WTC11 (cell line): ENCODE measurements at regions not wholly inside any gene's neighbourhood (a gene's known extent, or its start where the extent isn't known, plus 50 kb on each side); places are given as distances from the start of the nearest gene placed in this dataset.

Experiments
- ATAC-seq: fragments of 200-7000 bp; cut with Tn5 transposase; 2 replicates; pipeline ENCODE4 v1.10.0; 2021; ENCODE audit warnings: mild to moderate bottlenecking, moderate library complexity
- CTCF ChIA-PET: fragments of 300-600 bp; sonication (Branson Sonifier 250); formaldehyde crosslinking; loops from one replicate; lab custom pipeline; 2021; ENCODE audit warnings: antibody characterized with exemption; lab: Charles Lee
- POLR2A ChIA-PET: fragments of 350-600 bp; sonication (Branson Sonifier 250); formaldehyde crosslinking; loops from one replicate; lab custom pipeline; 2021; ENCODE audit warnings: antibody characterized with exemption; lab: Charles Lee
- DNase-seq: peaks from one replicate; pipeline ENCODE4 v3.0.0; 2021; ENCODE audit warnings: low spot score
- H3K27ac Mint-ChIP-seq: 2 replicates; pipeline ENCODE4 v1.8.0; 2021; ENCODE audit warnings: mixed read lengths
- H3K27me3 Mint-ChIP-seq: 2 replicates; pipeline ENCODE4 v1.8.0; 2021; ENCODE audit warnings: low read depth, mild to moderate bottlenecking, moderate library complexity, mixed read lengths
- H3K36me3 Mint-ChIP-seq: 2 replicates; pipeline ENCODE4 v1.8.0; 2021; ENCODE audit warnings: mixed read lengths
- H3K4me1 Mint-ChIP-seq: 2 replicates; pipeline ENCODE4 v1.8.0; 2022; ENCODE audit warnings: mixed read lengths
- H3K4me3 Mint-ChIP-seq: 2 replicates; pipeline ENCODE4 v1.8.0; 2021; ENCODE audit warnings: mild to moderate bottlenecking, moderate library complexity, mixed read lengths
- H3K9me3 Mint-ChIP-seq: 2 replicates; pipeline ENCODE4 v1.8.0; 2021; ENCODE audit warnings: mixed read lengths
- ATF1 ChIP-seq: sonication (generic); formaldehyde crosslinking; IDR thresholded peaks from 2 replicates; pipeline ENCODE4 v1.8.1; 2023; ENCODE audit warnings: mild to moderate bottlenecking, moderate library complexity, missing genetic modification reagents
- CREB1 ChIP-seq: sonication (generic); formaldehyde crosslinking; IDR thresholded peaks from 2 replicates; pipeline ENCODE4 v1.8.0; 2023; ENCODE audit warnings: mild to moderate bottlenecking, missing genetic modification reagents
- ELF4 ChIP-seq: sonication (generic); formaldehyde crosslinking; IDR thresholded peaks from 2 replicates; pipeline ENCODE4 v1.8.1; 2022; ENCODE audit warnings: low read depth, mild to moderate bottlenecking, moderate library complexity, missing genetic modification reagents
- ESRRA ChIP-seq: sonication (generic); formaldehyde crosslinking; IDR thresholded peaks from 2 replicates; pipeline ENCODE4 v1.8.1; 2022; ENCODE audit warnings: mild to moderate bottlenecking, missing genetic modification reagents, borderline replicate concordance
- ETV6 ChIP-seq: sonication (generic); formaldehyde crosslinking; IDR thresholded peaks from 2 replicates; pipeline ENCODE4 v1.8.1; 2022; ENCODE audit warnings: mild to moderate bottlenecking, missing genetic modification reagents
- FOXK1 ChIP-seq: sonication (generic); formaldehyde crosslinking; IDR thresholded peaks from 2 replicates; pipeline ENCODE4 v1.8.0; 2022; ENCODE audit warnings: mild to moderate bottlenecking, moderate library complexity, missing genetic modification reagents
- GTF2I ChIP-seq: fragments of 250-450 bp; sonication (Bioruptor Pico); conservative IDR thresholded peaks from 2 replicates; pipeline ENCODE4 v1.4.0; 2021; ENCODE audit warnings: mild to moderate bottlenecking
- JAZF1 ChIP-seq: fragments of 250-450 bp; sonication (Bioruptor Pico); IDR thresholded peaks from 2 replicates; pipeline ENCODE4 v1.9.0; 2021; ENCODE audit warnings: moderate library complexity, mild to moderate bottlenecking, inconsistent platforms
- NFYB ChIP-seq: sonication (generic); formaldehyde crosslinking; conservative IDR thresholded peaks from 2 replicates; pipeline ENCODE4 v1.8.0; 2022; ENCODE audit warnings: low read depth, missing genetic modification reagents
- PRRX2 ChIP-seq: fragments of 250-450 bp; sonication (Bioruptor Pico); IDR thresholded peaks from 2 replicates; pipeline ENCODE4 v1.8.0; 2021; ENCODE audit warnings: mild to moderate bottlenecking
- SMAD4 ChIP-seq: sonication (generic); formaldehyde crosslinking; IDR thresholded peaks from 2 replicates; pipeline ENCODE4 v1.8.0; 2022; ENCODE audit warnings: mild to moderate bottlenecking, missing genetic modification reagents
- SP1 ChIP-seq: sonication (generic); formaldehyde crosslinking; conservative IDR thresholded peaks from 2 replicates; pipeline ENCODE4 v1.8.1; 2022; ENCODE audit warnings: missing genetic modification reagents
- TEAD1 ChIP-seq: sonication (generic); formaldehyde crosslinking; IDR thresholded peaks from 2 replicates; pipeline ENCODE4 v1.8.0; 2022; ENCODE audit warnings: mild to moderate bottlenecking, missing genetic modification reagents
- ZNF121 ChIP-seq: sonication (generic); formaldehyde crosslinking; IDR thresholded peaks from 2 replicates; pipeline ENCODE4 v1.8.0; 2023; ENCODE audit warnings: missing genetic modification reagents
- ZNF138 ChIP-seq: sonication (generic); formaldehyde crosslinking; conservative IDR thresholded peaks from 2 replicates; pipeline ENCODE4 v1.8.1; 2022; ENCODE audit warnings: mild to moderate bottlenecking, moderate library complexity, missing genetic modification reagents
- TF ChIP-seq, protein P1 (sequence below): sonication (generic); formaldehyde crosslinking; IDR thresholded peaks from 2 replicates; pipeline ENCODE4 v1.8.0; 2022; ENCODE audit warnings: mild to moderate bottlenecking, missing genetic modification reagents
- TF ChIP-seq, protein P2 (sequence below): sonication (generic); formaldehyde crosslinking; conservative IDR thresholded peaks from 2 replicates; pipeline ENCODE4 v1.8.1; 2023; ENCODE audit warnings: mild to moderate bottlenecking, low read depth, missing genetic modification reagents, moderate library complexity
- TF ChIP-seq, protein P3 (sequence below): sonication (generic); formaldehyde crosslinking; IDR thresholded peaks from 2 replicates; pipeline ENCODE4 v1.8.1; 2023; ENCODE audit warnings: mild to moderate bottlenecking, missing genetic modification reagents, moderate library complexity
- TF ChIP-seq, protein P4 (sequence below): sonication (generic); formaldehyde crosslinking; IDR thresholded peaks from 2 replicates; pipeline ENCODE4 v1.8.1; 2023; ENCODE audit warnings: mild to moderate bottlenecking, missing genetic modification reagents, borderline replicate concordance

DNA sequence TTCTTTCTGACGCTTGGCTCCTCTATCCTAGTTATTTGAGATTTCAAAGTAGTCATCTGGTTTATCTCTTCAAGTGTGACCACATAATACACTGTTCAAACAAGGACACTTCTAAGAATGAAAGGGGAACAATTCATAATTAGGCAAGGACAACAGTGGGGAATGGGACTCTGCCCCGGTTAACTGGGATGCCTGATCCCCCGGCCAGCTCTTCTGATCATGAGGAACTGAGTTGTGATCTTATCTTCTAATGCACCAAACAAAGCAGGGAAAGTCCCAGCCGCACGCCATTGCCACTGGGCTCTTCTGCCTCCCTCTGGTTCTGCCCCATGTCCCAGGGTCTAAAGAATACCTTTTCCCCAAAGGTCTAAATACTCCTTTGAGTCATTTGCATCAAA is 158.2 kb upstream of the IRF2BP2 start:
- POLR2A ChIA-PET: no interaction called here
- peaks cover 3% of the 10 kb centered on the region; the same call in 1 of the 2 replicates for H3K36me3 Mint-ChIP-seq
- no peak overlapping the region for H3K27ac Mint-ChIP-seq
- no peak overlapping the region for H3K4me3 Mint-ChIP-seq
- TF ChIP-seq SMAD4 (no peak), SP1 (CRISPR knock-in tag) (no peak), TEAD1 (CRISPR knock-in tag) (no peak), CREB1 (CRISPR knock-in tag) (no peak), ZNF138 (CRISPR knock-in tag) (no peak), ESRRA (CRISPR knock-in tag) (no peak)
- TF ChIP-seq, protein P1, sequence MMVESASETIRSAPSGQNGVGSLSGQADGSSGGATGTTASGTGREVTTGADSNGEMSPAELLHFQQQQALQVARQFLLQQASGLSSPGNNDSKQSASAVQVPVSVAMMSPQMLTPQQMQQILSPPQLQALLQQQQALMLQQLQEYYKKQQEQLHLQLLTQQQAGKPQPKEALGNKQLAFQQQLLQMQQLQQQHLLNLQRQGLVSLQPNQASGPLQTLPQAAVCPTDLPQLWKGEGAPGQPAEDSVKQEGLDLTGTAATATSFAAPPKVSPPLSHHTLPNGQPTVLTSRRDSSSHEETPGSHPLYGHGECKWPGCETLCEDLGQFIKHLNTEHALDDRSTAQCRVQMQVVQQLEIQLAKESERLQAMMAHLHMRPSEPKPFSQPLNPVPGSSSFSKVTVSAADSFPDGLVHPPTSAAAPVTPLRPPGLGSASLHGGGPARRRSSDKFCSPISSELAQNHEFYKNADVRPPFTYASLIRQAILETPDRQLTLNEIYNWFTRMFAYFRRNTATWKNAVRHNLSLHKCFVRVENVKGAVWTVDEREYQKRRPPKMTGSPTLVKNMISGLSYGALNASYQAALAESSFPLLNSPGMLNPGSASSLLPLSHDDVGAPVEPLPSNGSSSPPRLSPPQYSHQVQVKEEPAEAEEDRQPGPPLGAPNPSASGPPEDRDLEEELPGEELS (CRISPR knock-in tag): no peak
- TF ChIP-seq, all 79 proteins: peak for 0
- Mint-ChIP-seq H3K9me3 (no peaks in the 10 kb centered on the region), H3K4me1 (peaks cover 41% of the 10 kb centered on the region), H3K27me3 (no peaks in the 10 kb centered on the region; the same call in 1 of the 2 replicates)
- ATAC-seq (no peak), DNase-seq (no peak)
- CTCF ChIA-PET: no interaction called here

DNA sequence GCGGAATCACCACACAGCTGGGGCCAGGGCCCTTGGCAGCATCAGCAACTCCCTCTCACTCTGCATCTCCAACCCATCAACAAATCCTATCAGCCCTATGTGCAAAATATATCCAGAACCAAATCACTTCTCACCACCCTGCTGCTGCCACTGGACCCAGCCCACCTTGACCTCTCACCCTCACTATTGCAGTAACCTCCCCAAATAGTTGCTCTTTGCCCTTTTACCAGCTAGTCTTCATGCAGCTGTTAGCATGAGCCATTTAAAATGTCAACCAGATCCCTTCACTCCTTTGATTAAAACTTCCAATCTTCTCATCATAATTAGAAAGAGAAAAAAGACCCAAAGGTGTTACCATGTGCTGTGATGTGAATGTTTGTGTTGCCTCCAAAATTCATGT is 155.7 kb upstream of the IRF2BP2 start:
- CTCF ChIA-PET: interaction anchor here (0.7 kb wide), 1 partner anchor 10 kb away, joined by 4 read pairs; no protein-coding TSS in a partner anchor
- DNase-seq (no peak), ATAC-seq (no peak)
- POLR2A ChIA-PET: no interaction called here
- TF ChIP-seq, protein P2, sequence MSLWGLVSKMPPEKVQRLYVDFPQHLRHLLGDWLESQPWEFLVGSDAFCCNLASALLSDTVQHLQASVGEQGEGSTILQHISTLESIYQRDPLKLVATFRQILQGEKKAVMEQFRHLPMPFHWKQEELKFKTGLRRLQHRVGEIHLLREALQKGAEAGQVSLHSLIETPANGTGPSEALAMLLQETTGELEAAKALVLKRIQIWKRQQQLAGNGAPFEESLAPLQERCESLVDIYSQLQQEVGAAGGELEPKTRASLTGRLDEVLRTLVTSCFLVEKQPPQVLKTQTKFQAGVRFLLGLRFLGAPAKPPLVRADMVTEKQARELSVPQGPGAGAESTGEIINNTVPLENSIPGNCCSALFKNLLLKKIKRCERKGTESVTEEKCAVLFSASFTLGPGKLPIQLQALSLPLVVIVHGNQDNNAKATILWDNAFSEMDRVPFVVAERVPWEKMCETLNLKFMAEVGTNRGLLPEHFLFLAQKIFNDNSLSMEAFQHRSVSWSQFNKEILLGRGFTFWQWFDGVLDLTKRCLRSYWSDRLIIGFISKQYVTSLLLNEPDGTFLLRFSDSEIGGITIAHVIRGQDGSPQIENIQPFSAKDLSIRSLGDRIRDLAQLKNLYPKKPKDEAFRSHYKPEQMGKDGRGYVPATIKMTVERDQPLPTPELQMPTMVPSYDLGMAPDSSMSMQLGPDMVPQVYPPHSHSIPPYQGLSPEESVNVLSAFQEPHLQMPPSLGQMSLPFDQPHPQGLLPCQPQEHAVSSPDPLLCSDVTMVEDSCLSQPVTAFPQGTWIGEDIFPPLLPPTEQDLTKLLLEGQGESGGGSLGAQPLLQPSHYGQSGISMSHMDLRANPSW (CRISPR knock-in tag): no peak
- H3K27ac Mint-ChIP-seq: no peak overlapping the region
- no peaks in the 10 kb centered on the region for H3K36me3 Mint-ChIP-seq
- H3K27me3 Mint-ChIP-seq: no peaks in the 10 kb centered on the region
- peaks cover 7% of the 10 kb centered on the region for H3K9me3 Mint-ChIP-seq
- peaks cover 22% of the 10 kb centered on the region for H3K4me1 Mint-ChIP-seq
- H3K4me3 Mint-ChIP-seq: no peak overlapping the region

DNA sequence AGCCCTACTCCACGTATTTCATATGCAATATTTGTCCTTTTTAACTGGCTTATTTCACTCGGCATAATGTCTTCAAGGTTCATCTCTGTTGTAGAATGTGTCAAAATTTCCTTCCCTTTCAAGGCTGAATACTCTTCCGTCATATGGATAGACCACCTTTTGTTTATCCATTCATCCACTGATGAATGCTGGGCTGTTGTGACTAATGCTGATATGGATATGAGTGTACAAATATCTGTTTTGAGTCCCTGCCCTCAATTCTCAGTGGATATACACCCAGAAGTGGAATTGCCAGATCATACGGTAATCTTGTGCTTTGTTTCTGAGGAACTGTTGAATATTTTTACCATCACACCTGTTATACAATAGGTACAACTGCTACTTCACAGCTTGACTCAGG is 155.2 kb upstream of the IRF2BP2 start:
- ChIA-PET POLR2A (no interaction called here), CTCF (no interaction called here)
- H3K27me3 Mint-ChIP-seq: no peaks in the 10 kb centered on the region
- no peak overlapping the region for H3K4me3 Mint-ChIP-seq
- no peak for DNase-seq
- peaks cover 22% of the 10 kb centered on the region for H3K4me1 Mint-ChIP-seq
- no peak overlapping the region for H3K27ac Mint-ChIP-seq
- peaks cover 7% of the 10 kb centered on the region for H3K9me3 Mint-ChIP-seq
- no peak for ATAC-seq
- no peaks in the 10 kb centered on the region for H3K36me3 Mint-ChIP-seq
- TF ChIP-seq ATF1 (CRISPR knock-in tag) (no peak), ELF4 (CRISPR knock-in tag) (no peak), FOXK1 (CRISPR knock-in tag) (no peak), JAZF1 (CRISPR knock-in tag) (no peak), NFYB (CRISPR knock-in tag) (no peak), PRRX2 (CRISPR knock-in tag) (no peak), ZNF121 (CRISPR knock-in tag) (no peak), ETV6 (CRISPR knock-in tag) (no peak), GTF2I (no peak)
- TF ChIP-seq, protein P1 (CRISPR knock-in tag): no peak
- TF ChIP-seq, protein P3, sequence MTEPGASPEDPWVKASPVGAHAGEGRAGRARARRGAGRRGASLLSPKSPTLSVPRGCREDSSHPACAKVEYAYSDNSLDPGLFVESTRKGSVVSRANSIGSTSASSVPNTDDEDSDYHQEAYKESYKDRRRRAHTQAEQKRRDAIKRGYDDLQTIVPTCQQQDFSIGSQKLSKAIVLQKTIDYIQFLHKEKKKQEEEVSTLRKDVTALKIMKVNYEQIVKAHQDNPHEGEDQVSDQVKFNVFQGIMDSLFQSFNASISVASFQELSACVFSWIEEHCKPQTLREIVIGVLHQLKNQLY (CRISPR knock-in tag): no peak
- TF ChIP-seq, protein P4, sequence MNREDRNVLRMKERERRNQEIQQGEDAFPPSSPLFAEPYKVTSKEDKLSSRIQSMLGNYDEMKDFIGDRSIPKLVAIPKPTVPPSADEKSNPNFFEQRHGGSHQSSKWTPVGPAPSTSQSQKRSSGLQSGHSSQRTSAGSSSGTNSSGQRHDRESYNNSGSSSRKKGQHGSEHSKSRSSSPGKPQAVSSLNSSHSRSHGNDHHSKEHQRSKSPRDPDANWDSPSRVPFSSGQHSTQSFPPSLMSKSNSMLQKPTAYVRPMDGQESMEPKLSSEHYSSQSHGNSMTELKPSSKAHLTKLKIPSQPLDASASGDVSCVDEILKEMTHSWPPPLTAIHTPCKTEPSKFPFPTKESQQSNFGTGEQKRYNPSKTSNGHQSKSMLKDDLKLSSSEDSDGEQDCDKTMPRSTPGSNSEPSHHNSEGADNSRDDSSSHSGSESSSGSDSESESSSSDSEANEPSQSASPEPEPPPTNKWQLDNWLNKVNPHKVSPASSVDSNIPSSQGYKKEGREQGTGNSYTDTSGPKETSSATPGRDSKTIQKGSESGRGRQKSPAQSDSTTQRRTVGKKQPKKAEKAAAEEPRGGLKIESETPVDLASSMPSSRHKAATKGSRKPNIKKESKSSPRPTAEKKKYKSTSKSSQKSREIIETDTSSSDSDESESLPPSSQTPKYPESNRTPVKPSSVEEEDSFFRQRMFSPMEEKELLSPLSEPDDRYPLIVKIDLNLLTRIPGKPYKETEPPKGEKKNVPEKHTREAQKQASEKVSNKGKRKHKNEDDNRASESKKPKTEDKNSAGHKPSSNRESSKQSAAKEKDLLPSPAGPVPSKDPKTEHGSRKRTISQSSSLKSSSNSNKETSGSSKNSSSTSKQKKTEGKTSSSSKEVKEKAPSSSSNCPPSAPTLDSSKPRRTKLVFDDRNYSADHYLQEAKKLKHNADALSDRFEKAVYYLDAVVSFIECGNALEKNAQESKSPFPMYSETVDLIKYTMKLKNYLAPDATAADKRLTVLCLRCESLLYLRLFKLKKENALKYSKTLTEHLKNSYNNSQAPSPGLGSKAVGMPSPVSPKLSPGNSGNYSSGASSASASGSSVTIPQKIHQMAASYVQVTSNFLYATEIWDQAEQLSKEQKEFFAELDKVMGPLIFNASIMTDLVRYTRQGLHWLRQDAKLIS (CRISPR knock-in tag): no peak
- TF ChIP-seq, protein P2 (CRISPR knock-in tag): no peak
